Nucleus accumbens (tissue), 56 donors: ENCODE measurements at regions not wholly inside any gene's neighbourhood (a gene's known extent, or its start where the extent isn't known, plus 50 kb on each side); places are given as distances from the start of the nearest gene placed in this dataset.
"Not testable (repeated sequence)": the region's sequence is repeated elsewhere in the genome, so short reads cannot be mapped to it uniquely, and the experiment has no call there.

Experiments
- DNase-seq, 56 donors: peaks; one replicate each; lab custom pipeline; 2025; lab: John Stamatoyannopoulos, UW

- DNase-seq = no peak
Observed at GRCh38 chr17:16870253-16871245, 101.4 kb downstream of the TNFRSF13B start.

GRCh38 chr17:16869531-16870252 lies 102.2 kb downstream of the TNFRSF13B start:
- not testable (repeated sequence) for DNase-seq

- not testable (repeated sequence) for DNase-seq
Observed at GRCh38 chr17:16868616-16869015, 103.3 kb downstream of the TNFRSF13B start.

- not testable (repeated sequence) for DNase-seq
Observed at GRCh38 chr17:16867545-16867944, 104.4 kb downstream of the TNFRSF13B start.

- DNase-seq = not testable (repeated sequence)
Observed at GRCh38 chr17:16866841-16867240, 105.1 kb downstream of the TNFRSF13B start.

GRCh38 chr17:16866436-16866835 lies 105.5 kb downstream of the TNFRSF13B start:
- DNase-seq = no peak

- DNase-seq = peak in 7 of 56 donors; percentile 1 to 41 (median 9)
Observed at GRCh38 chr17:16865704-16866103, 106.2 kb downstream of the TNFRSF13B start.

- not testable (repeated sequence) for DNase-seq
Observed at GRCh38 chr17:16865077-16865613, 106.8 kb downstream of the TNFRSF13B start.

GRCh38 chr17:16864462-16865076 lies 107.3 kb downstream of the TNFRSF13B start:
- DNase-seq = not testable (repeated sequence)

- not testable (repeated sequence) for DNase-seq
Observed at GRCh38 chr17:16861152-16861551, 110.8 kb downstream of the TNFRSF13B start.

- not testable (repeated sequence) for DNase-seq
Observed at GRCh38 chr17:16860467-16860866, 111.5 kb downstream of the TNFRSF13B start.

- not testable (repeated sequence) for DNase-seq
Observed at GRCh38 chr17:16859515-16859914, 112.4 kb downstream of the TNFRSF13B start.

GRCh38 chr17:16857746-16858145 lies 114.2 kb downstream of the TNFRSF13B start:
- not testable (repeated sequence) for DNase-seq

GRCh38 chr17:16856846-16857245 lies 115.1 kb downstream of the TNFRSF13B start:
- DNase-seq = not testable (repeated sequence)

- not testable (repeated sequence) for DNase-seq
Observed at GRCh38 chr17:16856171-16856570, 115.7 kb downstream of the TNFRSF13B start.

- DNase-seq = not testable (repeated sequence)
Observed at GRCh38 chr17:16854636-16855035, 117.3 kb downstream of the TNFRSF13B start.

- no peak for DNase-seq
Observed at GRCh38 chr17:16853661-16854320, 118.1 kb downstream of the TNFRSF13B start.

GRCh38 chr17:16849861-16850260 lies 122.1 kb downstream of the TNFRSF13B start:
- not testable (repeated sequence) for DNase-seq

GRCh38 chr17:16848997-16849396 lies 122.9 kb downstream of the TNFRSF13B start:
- DNase-seq = not testable (repeated sequence)

GRCh38 chr17:16845098-16845497 lies 126.8 kb downstream of the TNFRSF13B start:
- not testable (repeated sequence) for DNase-seq
